ENCODE measurements at regions not wholly inside any gene's neighbourhood (a gene's known extent, or its start where the extent isn't known, plus 50 kb on each side); places are given as distances from the start of the nearest gene placed in this dataset.
"Not testable (repeated sequence)": the region's sequence is repeated elsewhere in the genome, so short reads cannot be mapped to it uniquely, and the experiment has no call there.

GRCh38 chr20:30669330-30670029 lies 588.0 kb upstream of the DEFB115 start:
- not testable (repeated sequence) for TF ChIP-seq POLR2AphosphoS5, EP300 (IDR thresholded peaks at IDR 0.05)
